IMR-90 (cell line): ENCODE measurements at regions not wholly inside any gene's neighbourhood (a gene's known extent, or its start where the extent isn't known, plus 50 kb on each side); places are given as distances from the start of the nearest gene placed in this dataset.

Source experiments
- ATAC-seq: fragments of 200-7000 bp; cut with Tn5 transposase; 2 replicates; pipeline ENCODE4 v1.9.1; 2020; ENCODE audit warnings: low read depth, mild to moderate bottlenecking, moderate library complexity
- BruUV-seq: library from RNA; stranded (reverse); fragments of 400-500 nt; replicated peaks from 2 replicates; lab custom pipeline; 2021; lab: Mats Ljungman, UMichigan
- CTCF ChIA-PET: fragments of 300-600 bp; formaldehyde crosslinking; extraction: SDS; loops from one replicate; lab custom pipeline; 2021; ENCODE audit warnings: antibody characterized with exemption; lab: Yijun Ruan, JAX
- POLR2A ChIA-PET: fragments of 300-600 bp; sonication (Branson Sonifier 250); formaldehyde crosslinking; loops from one replicate; lab custom pipeline; 2022; ENCODE audit warnings: antibody characterized with exemption; ENCODE audit not compliant: unreplicated experiment; lab: Charles Lee
- DNase-seq: peaks from one replicate; pipeline ENCODE4 v3.0.0; 2013
- H2AFZ ChIP-seq: replicated peaks from 2 replicates; pipeline ENCODE3; 2013; ENCODE audit warnings: low read length, mild to moderate bottlenecking; ENCODE audit not compliant: poor library complexity
- H2AK5ac ChIP-seq: 2 replicates; pipeline ENCODE4 v1.6.1; 2013; ENCODE audit warnings: low read depth, low read length, inconsistent platforms
- H2AK9ac ChIP-seq: replicated peaks from 2 replicates; pipeline ENCODE3; 2013; ENCODE audit warnings: mild to moderate bottlenecking, low read depth, low read length, moderate library complexity; ENCODE audit not compliant: poor library complexity
- H2BK120ac ChIP-seq: 2 replicates; pipeline ENCODE4 v1.6.1; 2013; ENCODE audit warnings: low read depth, low read length, inconsistent platforms
- H2BK15ac ChIP-seq: 3 replicates; pipeline ENCODE4 v1.6.1; 2013; ENCODE audit warnings: low read depth, low read length, inconsistent platforms
- H2BK20ac ChIP-seq: 2 replicates; pipeline ENCODE4 v1.6.1; 2013; ENCODE audit warnings: low read depth, mild to moderate bottlenecking, inconsistent platforms, low read length, moderate library complexity
- H2BK5ac ChIP-seq: 2 replicates; pipeline ENCODE4 v1.6.1; 2013; ENCODE audit warnings: mild to moderate bottlenecking, low read depth, low read length, inconsistent platforms; ENCODE audit not compliant: poor library complexity, severe bottlenecking
- H3K14ac ChIP-seq: replicated peaks from 2 replicates; pipeline ENCODE4 v1.6.1; 2013; ENCODE audit warnings: low read depth, low read length, inconsistent platforms
- H3K18ac ChIP-seq: 2 replicates; pipeline ENCODE4 v1.6.1; 2013; ENCODE audit warnings: low read depth, low read length, control low read depth
- H3K23ac ChIP-seq: 2 replicates; pipeline ENCODE4 v1.6.1; 2013; ENCODE audit warnings: low read depth, low read length, inconsistent platforms
- H3K27ac ChIP-seq: 2 replicates; pipeline ENCODE4 v1.5.1; 2013; ENCODE audit warnings: mild to moderate bottlenecking, control low read depth, low read length; ENCODE audit not compliant: insufficient read depth
- H3K27me3 ChIP-seq: 2 replicates; pipeline ENCODE4 v1.6.1; 2013; ENCODE audit warnings: low read length; ENCODE audit not compliant: control insufficient read depth, insufficient read depth
- H3K36me3 ChIP-seq: 2 replicates; pipeline ENCODE4 v1.6.1; 2013; ENCODE audit warnings: low read length, mixed read lengths; ENCODE audit not compliant: control insufficient read depth, insufficient read depth
- H3K4ac ChIP-seq: 2 replicates; pipeline ENCODE4 v1.6.1; 2013; ENCODE audit warnings: low read depth, low read length, inconsistent platforms
- H3K4me1 ChIP-seq: 2 replicates; pipeline ENCODE4 v1.6.1; 2013; ENCODE audit warnings: low read length, mixed read lengths; ENCODE audit not compliant: control insufficient read depth, insufficient read depth
- H3K4me2 ChIP-seq: 2 replicates; pipeline ENCODE4 v1.6.1; 2013; ENCODE audit warnings: low read depth, mild to moderate bottlenecking, control low read depth, low read length, moderate library complexity
- H3K4me3 ChIP-seq: 2 replicates; pipeline ENCODE4 v1.5.1; 2013; ENCODE audit warnings: low read depth, mild to moderate bottlenecking, control low read depth, low read length, moderate library complexity; ENCODE audit not compliant: insufficient read depth
- H3K56ac ChIP-seq: 2 replicates; pipeline ENCODE4 v1.6.1; 2013; ENCODE audit warnings: low read length, inconsistent platforms; ENCODE audit not compliant: insufficient read depth; ENCODE audit errors: extremely low read depth
- H3K79me1 ChIP-seq, 2 experiments: 2 replicates each; pipeline ENCODE4 v1.6.1; 2013; ENCODE audit warnings: low read length in 2 of 2, inconsistent platforms in 1 of 2, low read depth in 1 of 2
- H3K9ac ChIP-seq: 2 replicates; pipeline ENCODE4 v1.6.1; 2013; ENCODE audit warnings: low read depth, low read length, control low read depth
- H3K9me1 ChIP-seq: 2 replicates; pipeline ENCODE4 v1.6.1; 2013; ENCODE audit warnings: low read length, inconsistent platforms; ENCODE audit not compliant: insufficient read depth
- H3K9me3 ChIP-seq: 2 replicates; pipeline ENCODE4 v1.6.1; 2013; ENCODE audit warnings: low read length; ENCODE audit not compliant: control insufficient read depth, insufficient read depth
- H4K20me1 ChIP-seq: 2 replicates; pipeline ENCODE4 v1.6.1; 2013; ENCODE audit warnings: low read length, inconsistent platforms; ENCODE audit not compliant: insufficient read depth
- H4K5ac ChIP-seq: 2 replicates; pipeline ENCODE4 v1.6.1; 2013; ENCODE audit warnings: mild to moderate bottlenecking, low read depth, low read length, control low read depth
- H4K8ac ChIP-seq, 2 experiments: 2 replicates each; pipeline ENCODE4 v1.6.1; 2013; ENCODE audit warnings: low read depth in 2 of 2, low read length in 2 of 2, control low read depth in 1 of 2, inconsistent platforms in 1 of 2
- H4K91ac ChIP-seq: 2 replicates; pipeline ENCODE4 v1.6.1; 2013; ENCODE audit warnings: low read depth, low read length, inconsistent platforms; ENCODE audit not compliant: insufficient read depth
- BHLHE40 ChIP-seq: fragments of 150-350 bp; IDR thresholded peaks from 2 replicates; pipeline ENCODE4 v1.6.1; 2016; ENCODE audit warnings: mild to moderate bottlenecking, low read depth, low read length
- CHD1 ChIP-seq: IDR thresholded peaks from 2 replicates; pipeline ENCODE4 v1.6.1; 2012; ENCODE audit warnings: low read depth, low read length, improper control_type of control experiment
- ELK1 ChIP-seq: fragments of 150-350 bp; IDR thresholded peaks from 2 replicates; pipeline ENCODE4 v1.6.1; 2016; ENCODE audit warnings: low read depth, mild to moderate bottlenecking, low read length, moderate library complexity, borderline replicate concordance
- MAFK ChIP-seq: IDR thresholded peaks from 2 replicates; pipeline ENCODE4 v1.6.1; 2012; ENCODE audit warnings: low read depth, low read length, improper control_type of control experiment
- MAZ ChIP-seq: IDR thresholded peaks from 2 replicates; pipeline ENCODE4 v1.6.1; 2012; ENCODE audit warnings: low read depth, mild to moderate bottlenecking, low read length, improper control_type of control experiment, moderate library complexity, borderline replicate concordance
- MXI1 ChIP-seq: IDR thresholded peaks from 2 replicates; pipeline ENCODE4 v1.6.1; 2012; ENCODE audit warnings: low read depth, mild to moderate bottlenecking, low read length, moderate library complexity, borderline replicate concordance
- NFE2L2 ChIP-seq: fragments of 150-350 bp; IDR thresholded peaks from 2 replicates; pipeline ENCODE4 v1.6.1; 2016; ENCODE audit warnings: low read depth, mild to moderate bottlenecking, low read length
- POLR2A ChIP-seq: IDR thresholded peaks from 2 replicates; pipeline ENCODE4 v1.6.1; 2012; ENCODE audit warnings: mild to moderate bottlenecking, low read depth, low read length
- RAD21 ChIP-seq: IDR thresholded peaks from 2 replicates; pipeline ENCODE4 v1.6.1; 2012; ENCODE audit warnings: low read length, improper control_type of control experiment
- RCOR1 ChIP-seq: IDR thresholded peaks from 2 replicates; pipeline ENCODE4 v1.6.1; 2012; ENCODE audit warnings: mild to moderate bottlenecking, low read length, improper control_type of control experiment; ENCODE audit not compliant: insufficient replicate concordance
- SMC3 ChIP-seq: fragments of 150-350 bp; IDR thresholded peaks from 2 replicates; pipeline ENCODE4 v1.6.1; 2016; ENCODE audit warnings: low read depth, mild to moderate bottlenecking, antibody characterized with exemption, low read length, moderate library complexity
- WGBS, 2 experiments: methylation state at CpG; one replicate each; pipeline versions ENCODE4 v1.1.5 to v1.1.7; 2013; ENCODE audit warnings: missing lambda C conversion rate in 2 of 2; ENCODE audit not compliant: insufficient read length in 1 of 2; ENCODE audit errors: extremely low coverage in 2 of 2; 5-methylcytosine and 5-hydroxymethylcytosine counted together
- dilution Hi-C: fragments of 300-500 bp; cut with HindIII; formaldehyde crosslinking; loops from one replicate; pipeline ENCODE4 v1.14.3; 2018; ENCODE audit warnings: low sequenced_read_pairs; ENCODE audit not compliant: unreplicated experiment
- in situ Hi-C: fragments of 300-500 bp; cut with MboI; formaldehyde crosslinking; loops from 3 replicates; pipeline ENCODE4 v1.14.3; 2019; ENCODE audit warnings: low sequenced_read_pairs, inconsistent platforms, mixed read lengths
- intact Hi-C: fragments of 100-400 bp; cut with micrococcal nuclease; formaldehyde crosslinking; loops from 2 replicates; pipeline ENCODE4 v1.10.0; 2022
- TF ChIP-seq, protein P1 (sequence below): conservative IDR thresholded peaks from 2 replicates; pipeline ENCODE4 v1.5.1; 2012; ENCODE audit warnings: mild to moderate bottlenecking, low read depth, low read length, improper control_type of control experiment
- TF ChIP-seq, protein P2 (sequence below): fragments of 150-350 bp; IDR thresholded peaks from 2 replicates; pipeline ENCODE4 v1.6.1; 2017; ENCODE audit warnings: mild to moderate bottlenecking, antibody characterized with exemption, low read length, low read depth

DNA sequence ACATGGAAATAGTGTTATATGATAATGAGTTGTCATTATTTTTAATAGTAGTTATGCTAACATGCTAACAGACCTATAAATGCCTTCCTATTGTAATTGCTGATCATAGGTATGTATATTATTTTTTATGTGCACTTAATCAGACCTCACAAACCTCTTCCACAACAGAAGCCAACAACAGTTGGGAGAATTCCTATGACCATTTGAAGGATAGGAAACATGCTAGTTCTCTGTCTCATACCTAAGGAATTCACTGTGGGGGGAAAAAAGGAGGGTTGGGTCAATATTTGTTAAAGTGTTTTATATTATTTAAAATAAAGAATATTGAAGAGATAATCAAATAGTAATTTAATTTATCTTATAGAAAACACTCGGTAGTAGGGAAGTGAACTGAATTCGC, 990.9 kb downstream of the EPHA7 start:
- Histone ChIP-seq H3K9me1 (no peaks in the 10 kb centered on the region), H3K9ac (no peak overlapping the region), H3K4me3 (no peak overlapping the region), H4K91ac (no peak overlapping the region), H3K27ac (no peak overlapping the region), H2AK9ac (no peak overlapping the region), H3K18ac (no peak overlapping the region), H3K23ac (no peak overlapping the region), H3K4ac (no peak overlapping the region), H4K8ac (no peak overlapping the region), H2BK120ac (no peak overlapping the region), H2AFZ (no peak overlapping the region), H2BK15ac (no peak overlapping the region), H3K4me2 (no peak overlapping the region), H3K9me3 (no peaks in the 10 kb centered on the region), H3K14ac (no peak overlapping the region), H3K79me1 (no peaks in the 10 kb centered on the region), H2BK20ac (no peak overlapping the region), H3K27me3 (no peaks in the 10 kb centered on the region), H3K36me3 (no peaks in the 10 kb centered on the region), H2BK5ac (no peak overlapping the region), H4K20me1 (no peaks in the 10 kb centered on the region), H4K5ac (no peak overlapping the region), H2AK5ac (no peak overlapping the region), H3K56ac (no peak overlapping the region), H3K4me1 (no peaks in the 10 kb centered on the region)
- in situ Hi-C loops (no loop called here), intact Hi-C loops (no loop called here), dilution Hi-C loops (no loop called here)
- TF ChIP-seq MAFK (no peak), RAD21 (no peak), POLR2A (no peak), RCOR1 (no peak), CHD1 (no peak), ELK1 (no peak), SMC3 (no peak), MXI1 (no peak), MAZ (no peak), NFE2L2 (no peak), BHLHE40 (no peak)
- TF ChIP-seq, protein P1, sequence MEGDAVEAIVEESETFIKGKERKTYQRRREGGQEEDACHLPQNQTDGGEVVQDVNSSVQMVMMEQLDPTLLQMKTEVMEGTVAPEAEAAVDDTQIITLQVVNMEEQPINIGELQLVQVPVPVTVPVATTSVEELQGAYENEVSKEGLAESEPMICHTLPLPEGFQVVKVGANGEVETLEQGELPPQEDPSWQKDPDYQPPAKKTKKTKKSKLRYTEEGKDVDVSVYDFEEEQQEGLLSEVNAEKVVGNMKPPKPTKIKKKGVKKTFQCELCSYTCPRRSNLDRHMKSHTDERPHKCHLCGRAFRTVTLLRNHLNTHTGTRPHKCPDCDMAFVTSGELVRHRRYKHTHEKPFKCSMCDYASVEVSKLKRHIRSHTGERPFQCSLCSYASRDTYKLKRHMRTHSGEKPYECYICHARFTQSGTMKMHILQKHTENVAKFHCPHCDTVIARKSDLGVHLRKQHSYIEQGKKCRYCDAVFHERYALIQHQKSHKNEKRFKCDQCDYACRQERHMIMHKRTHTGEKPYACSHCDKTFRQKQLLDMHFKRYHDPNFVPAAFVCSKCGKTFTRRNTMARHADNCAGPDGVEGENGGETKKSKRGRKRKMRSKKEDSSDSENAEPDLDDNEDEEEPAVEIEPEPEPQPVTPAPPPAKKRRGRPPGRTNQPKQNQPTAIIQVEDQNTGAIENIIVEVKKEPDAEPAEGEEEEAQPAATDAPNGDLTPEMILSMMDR, result no peak
- TF ChIP-seq, protein P2, sequence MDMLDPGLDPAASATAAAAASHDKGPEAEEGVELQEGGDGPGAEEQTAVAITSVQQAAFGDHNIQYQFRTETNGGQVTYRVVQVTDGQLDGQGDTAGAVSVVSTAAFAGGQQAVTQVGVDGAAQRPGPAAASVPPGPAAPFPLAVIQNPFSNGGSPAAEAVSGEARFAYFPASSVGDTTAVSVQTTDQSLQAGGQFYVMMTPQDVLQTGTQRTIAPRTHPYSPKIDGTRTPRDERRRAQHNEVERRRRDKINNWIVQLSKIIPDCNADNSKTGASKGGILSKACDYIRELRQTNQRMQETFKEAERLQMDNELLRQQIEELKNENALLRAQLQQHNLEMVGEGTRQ, result no peak
- ATAC-seq, result no peak
- DNase-seq, result no peak
- BruUV-seq, result no TSS peak
- WGBS, 2 experiments, result no CpG with 5 or more reads among the region's 2 CpGs
- ChIA-PET CTCF (no interaction called here), POLR2A (no interaction called here)
